Skin epidermis (tissue), 12 donors: ENCODE measurements at regions not wholly inside any gene's neighbourhood (a gene's known extent, or its start where the extent isn't known, plus 50 kb on each side); places are given as distances from the start of the nearest gene placed in this dataset.

ENCODE experiments used
- H3K27ac ChIP-seq, 21 experiments: fragments of 200-600 bp; sonication (generic) in 11 of 21; one replicate each; pipeline ENCODE4 v1.5.0; 2020; ENCODE audit warnings: mild to moderate bottlenecking in 3 of 21, inconsistent platforms in 2 of 21, moderate library complexity in 2 of 21
- H3K4me3 ChIP-seq, 7 experiments: fragments of 200-600 bp; sonication (generic) in 2 of 7; one replicate each; pipeline ENCODE4 v1.5.0; 2020; ENCODE audit warnings: inconsistent platforms in 2 of 7, mild to moderate bottlenecking in 2 of 7, moderate library complexity in 1 of 7

GRCh38 chr10:58140691-58141347, 126.9 kb downstream of the IPMK start:
- no peak overlapping the region for H3K4me3 ChIP-seq
- no peak overlapping the region for H3K27ac ChIP-seq

GRCh38 chr10:58140054-58140453, 127.6 kb downstream of the IPMK start:
- no peak overlapping the region for H3K4me3 ChIP-seq
- no peak overlapping the region for H3K27ac ChIP-seq

DNA sequence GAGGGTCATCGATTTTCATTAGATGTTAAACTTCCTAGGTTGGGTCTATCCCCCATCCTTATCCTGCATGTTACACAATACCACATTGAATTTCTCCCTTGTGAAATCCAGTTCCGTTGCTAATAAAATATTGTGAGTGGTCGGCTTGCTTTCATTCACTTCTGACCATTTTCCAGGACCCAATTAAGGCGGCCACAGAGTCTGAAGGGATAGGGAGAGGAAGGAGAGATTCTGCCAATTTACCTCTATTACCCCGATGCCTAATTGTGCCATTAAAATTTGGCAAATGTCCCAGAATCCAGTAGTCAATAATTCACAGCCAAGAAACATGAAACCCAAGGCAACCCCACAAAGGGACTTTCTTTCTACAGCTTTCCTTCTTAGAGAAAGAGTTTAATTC, 129.9 kb downstream of the IPMK start:
- H3K27ac ChIP-seq: no peak overlapping the region
- H3K4me3 ChIP-seq: no peak overlapping the region

GRCh38 chr10:58115218-58116050, 152.3 kb downstream of the IPMK start:
- Histone ChIP-seq H3K27ac (no peak overlapping the region), H3K4me3 (no peak overlapping the region)

- no peak overlapping the region for H3K27ac ChIP-seq
- no peak overlapping the region for H3K4me3 ChIP-seq
Measured at GRCh38 chr10:58109731-58110130, 158.0 kb downstream of the IPMK start.

DNA sequence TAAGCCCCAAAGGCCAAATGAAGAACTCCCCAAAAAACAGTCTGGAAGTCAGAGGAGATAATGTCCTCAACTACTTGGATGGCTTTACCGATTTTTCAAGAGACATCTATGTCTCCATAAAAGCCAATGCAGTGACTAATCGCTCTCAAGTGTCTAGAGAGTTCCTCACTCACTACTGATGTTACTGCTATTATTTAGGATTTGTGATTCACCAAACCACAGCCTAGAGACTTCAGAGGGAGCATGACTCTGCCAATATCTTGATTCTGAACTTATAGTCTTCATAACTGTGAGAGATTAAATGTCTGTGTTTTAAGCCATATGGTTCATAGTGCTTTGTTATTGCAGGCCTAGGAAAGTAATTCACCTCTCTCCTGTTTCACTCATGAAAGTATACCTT, 160.2 kb downstream of the IPMK start:
- Histone ChIP-seq H3K27ac (no peak overlapping the region), H3K4me3 (no peak overlapping the region)

GRCh38 chr10:58106211-58107035, 161.3 kb downstream of the IPMK start:
- no peak overlapping the region for H3K4me3 ChIP-seq
- no peak overlapping the region for H3K27ac ChIP-seq

- Histone ChIP-seq H3K27ac (no peak overlapping the region), H3K4me3 (no peak overlapping the region)
Measured at GRCh38 chr10:58104351-58104751, 163.3 kb downstream of the IPMK start.

GRCh38 chr10:58102897-58103296, 164.8 kb downstream of the IPMK start:
- H3K4me3 ChIP-seq: no peak overlapping the region
- no peak overlapping the region for H3K27ac ChIP-seq

DNA sequence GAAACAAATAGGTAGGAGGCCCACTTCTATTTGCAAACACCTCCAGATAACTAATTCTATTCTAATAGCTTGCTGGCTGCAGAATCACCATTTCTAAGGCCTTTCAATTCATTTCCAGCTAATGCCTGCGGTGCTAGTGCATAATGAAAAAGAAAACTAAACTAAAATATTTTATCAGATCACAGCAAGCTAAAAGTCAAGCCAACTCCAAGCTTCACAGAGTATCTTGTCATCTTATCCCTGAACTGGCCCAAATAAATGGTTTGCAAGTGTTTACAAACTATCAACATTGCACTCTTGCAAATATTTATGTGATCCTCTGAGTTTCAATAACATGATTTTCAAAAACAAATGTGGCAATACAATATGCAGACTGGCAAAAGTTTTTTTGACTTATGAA, 166.0 kb downstream of the IPMK start:
- Histone ChIP-seq H3K4me3 (no peak overlapping the region), H3K27ac (no peak overlapping the region)

GRCh38 chr10:58094985-58095718, 172.5 kb downstream of the IPMK start:
- Histone ChIP-seq H3K4me3 (no peak overlapping the region), H3K27ac (no peak overlapping the region)

DNA sequence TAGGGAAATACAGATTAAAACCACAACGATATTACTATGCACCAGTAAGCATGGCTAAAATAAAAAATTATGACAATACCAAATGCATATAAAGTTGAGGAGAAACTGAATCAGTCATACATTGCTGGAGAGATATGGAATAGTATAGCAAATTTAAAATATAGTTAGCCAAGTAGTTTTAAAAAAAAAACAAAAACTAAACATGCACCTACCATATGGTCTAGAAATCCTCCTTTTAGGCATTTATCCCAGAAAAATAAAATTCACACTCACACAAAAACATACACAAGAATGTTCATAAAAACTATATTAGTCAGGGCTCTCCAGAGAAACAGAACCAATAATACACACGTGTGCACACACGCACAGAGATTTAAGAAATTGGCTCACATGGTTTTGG, 175.8 kb downstream of the IPMK start:
- Histone ChIP-seq H3K4me3 (no peak overlapping the region), H3K27ac (no peak overlapping the region)

DNA sequence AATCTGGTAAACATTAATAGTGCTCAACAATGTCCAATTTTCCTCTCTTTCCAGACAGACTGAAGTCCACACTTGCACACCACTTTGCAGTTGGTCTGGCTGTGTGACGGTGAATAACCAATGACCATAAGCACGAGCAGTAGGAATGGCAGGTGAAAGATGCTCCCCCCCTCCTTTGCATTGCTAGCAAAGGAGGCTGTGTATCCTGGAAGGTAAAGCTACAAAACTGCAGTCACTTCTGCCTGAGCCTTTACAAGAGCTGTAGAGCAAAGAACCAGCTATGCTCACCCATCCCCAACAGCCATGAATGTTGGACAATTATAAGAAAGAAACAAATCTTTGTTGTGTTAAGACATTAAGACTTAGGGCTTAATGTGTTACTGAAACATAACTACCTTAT, 178.0 kb downstream of the IPMK start:
- no peak overlapping the region for H3K4me3 ChIP-seq

GRCh38 chr10:58087896-58088295, 179.8 kb downstream of the IPMK start:
- H3K4me3 ChIP-seq: no peak overlapping the region
- no peak overlapping the region for H3K27ac ChIP-seq

More for the DNA sequence above, 178.0 kb downstream of the IPMK start:
- H3K27ac ChIP-seq: no peak overlapping the region

DNA sequence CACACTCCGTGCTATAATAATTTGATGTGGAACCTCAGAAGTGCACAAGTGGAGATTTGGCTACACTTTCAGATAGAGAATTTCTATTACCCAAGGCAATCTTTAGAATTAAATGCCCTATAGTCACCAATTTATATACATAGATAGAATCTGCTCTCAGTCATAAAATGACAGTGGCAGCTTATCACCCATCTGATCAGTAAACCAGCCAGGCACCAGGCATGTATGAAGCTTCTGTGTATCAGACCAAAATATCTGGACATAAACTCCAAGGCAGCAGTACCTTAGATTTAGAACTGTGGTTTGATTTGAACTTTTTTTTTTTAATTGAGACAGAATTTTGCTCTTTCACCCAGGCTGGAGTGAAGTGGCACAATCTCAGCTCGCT, 180.9 kb downstream of the IPMK start:
- Histone ChIP-seq H3K27ac (no peak overlapping the region), H3K4me3 (no peak overlapping the region)

GRCh38 chr10:58086144-58086762, 181.4 kb downstream of the IPMK start:
- Histone ChIP-seq H3K4me3 (no peak overlapping the region), H3K27ac (no peak overlapping the region)

GRCh38 chr10:58082248-58082647, 185.4 kb downstream of the IPMK start:
- H3K4me3 ChIP-seq: no peak overlapping the region
- H3K27ac ChIP-seq: no peak overlapping the region

- no peak overlapping the region for H3K27ac ChIP-seq
- H3K4me3 ChIP-seq: no peak overlapping the region
Measured at GRCh38 chr10:58081353-58081752, 186.3 kb downstream of the IPMK start.

DNA sequence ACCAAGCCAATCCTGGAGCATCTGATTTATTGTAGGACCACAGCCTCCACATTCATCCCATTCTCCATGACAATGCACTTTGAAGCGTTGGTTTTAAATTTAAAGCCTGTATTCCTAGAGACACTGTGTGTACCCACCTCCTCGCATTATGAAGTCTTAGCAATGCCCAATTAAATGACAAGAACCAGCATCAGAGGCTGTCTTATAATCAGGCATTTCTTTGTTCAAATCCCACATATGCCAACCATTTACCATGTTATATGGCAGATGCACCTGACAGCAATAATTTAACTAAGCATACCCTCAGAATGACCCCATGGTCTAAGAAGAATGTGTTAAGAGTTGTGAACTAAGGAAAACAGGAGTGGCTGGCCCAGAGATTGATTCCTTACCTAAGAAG, 188.2 kb downstream of the IPMK start:
- no peak overlapping the region for H3K4me3 ChIP-seq
- H3K27ac ChIP-seq: no peak overlapping the region

- no peak overlapping the region for H3K27ac ChIP-seq
- no peak overlapping the region for H3K4me3 ChIP-seq
Measured at GRCh38 chr10:58072634-58073033, 195.1 kb downstream of the IPMK start.
